Activated CD8-positive, alpha-beta T cell treated with anti-CD3 and anti-CD28 coated beads for 36 hours (primary cell): ENCODE measurements at regions not wholly inside any gene's neighbourhood (a gene's known extent, or its start where the extent isn't known, plus 50 kb on each side); places are given as distances from the start of the nearest gene placed in this dataset.

Experiments
- ATAC-seq: fragments of 200-7000 bp; cut with Tn5 transposase; one replicate; pipeline ENCODE4 v1.10.0; 2021; ENCODE audit warnings: mild to moderate bottlenecking, moderate library complexity
- CTCF ChIA-PET: fragments of 350-600 bp; sonication (Branson Sonifier 250); formaldehyde crosslinking; loops from one replicate; lab custom pipeline; 2021; ENCODE audit warnings: antibody characterized with exemption; lab: Charles Lee
- POLR2A ChIA-PET: fragments of 350-600 bp; sonication (Branson Sonifier 250); formaldehyde crosslinking; loops from one replicate; lab custom pipeline; 2021; ENCODE audit warnings: antibody characterized with exemption; lab: Charles Lee
- DNase-seq: peaks from one replicate; pipeline ENCODE4 v3.0.0-alpha.2; 2020
- H3K27ac Mint-ChIP-seq: one replicate; pipeline ENCODE4 v1.8.0; 2021; ENCODE audit warnings: mild to moderate bottlenecking, mixed read lengths
- H3K27me3 Mint-ChIP-seq: one replicate; pipeline ENCODE4 v1.8.0; 2021; ENCODE audit warnings: mixed read lengths
- H3K36me3 Mint-ChIP-seq: one replicate; pipeline ENCODE4 v1.8.0; 2021; ENCODE audit warnings: low read depth, mixed read lengths
- H3K4me1 Mint-ChIP-seq: one replicate; pipeline ENCODE4 v1.8.0; 2021; ENCODE audit warnings: low read depth, mixed read lengths
- H3K4me3 Mint-ChIP-seq: one replicate; pipeline ENCODE4 v1.8.0; 2021; ENCODE audit warnings: mild to moderate bottlenecking, moderate library complexity, mixed read lengths
- H3K9me3 Mint-ChIP-seq: one replicate; pipeline ENCODE4 v1.8.0; 2021; ENCODE audit warnings: mixed read lengths
- intact Hi-C: fragments of 100-400 bp; cut with micrococcal nuclease; formaldehyde crosslinking; loops from one replicate; pipeline ENCODE4 v1.10.0; 2022
- TF ChIP-seq, protein P1 (sequence below): fragments of 200-600 bp; IDR thresholded peaks from one replicate; pipeline ENCODE4 v1.8.0; 2022; ENCODE audit warnings: antibody characterized with exemption, mild to moderate bottlenecking

DNA sequence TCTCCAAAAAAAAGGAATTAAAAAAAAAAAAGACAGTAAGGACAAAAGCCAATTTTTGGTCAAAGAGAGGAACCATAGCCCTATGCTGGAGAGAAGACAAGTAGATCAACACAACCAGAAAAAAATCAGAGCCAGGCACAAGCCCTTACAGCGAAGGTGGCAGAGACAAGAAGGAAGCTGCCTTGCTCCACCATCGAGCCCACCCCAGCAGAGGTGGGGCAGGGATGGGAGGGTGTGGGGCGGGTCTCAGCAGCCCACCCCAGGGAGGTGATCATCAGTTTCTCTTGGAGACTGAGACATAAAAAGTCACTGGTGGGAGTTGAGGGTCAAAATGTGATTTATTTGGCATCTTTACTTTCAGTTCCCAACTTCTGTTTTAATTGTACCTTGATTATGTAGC is 332.4 kb downstream of the FOXO1 start:
- Mint-ChIP-seq H3K27me3 (no peaks in the 10 kb centered on the region), H3K9me3 (no peaks in the 10 kb centered on the region), H3K4me3 (no peak overlapping the region), H3K4me1 (peaks cover 27% of the 10 kb centered on the region), H3K36me3 (no peaks in the 10 kb centered on the region), H3K27ac (no peak overlapping the region)
- intact Hi-C loops: no loop called here
- CTCF ChIA-PET: interaction anchor here (0.7 kb wide), 1 partner anchor 9 kb away, joined by 3 read pairs; no protein-coding TSS in a partner anchor
- no peak for ATAC-seq
- DNase-seq: no peak
- POLR2A ChIA-PET: no interaction called here
- TF ChIP-seq, protein P1, sequence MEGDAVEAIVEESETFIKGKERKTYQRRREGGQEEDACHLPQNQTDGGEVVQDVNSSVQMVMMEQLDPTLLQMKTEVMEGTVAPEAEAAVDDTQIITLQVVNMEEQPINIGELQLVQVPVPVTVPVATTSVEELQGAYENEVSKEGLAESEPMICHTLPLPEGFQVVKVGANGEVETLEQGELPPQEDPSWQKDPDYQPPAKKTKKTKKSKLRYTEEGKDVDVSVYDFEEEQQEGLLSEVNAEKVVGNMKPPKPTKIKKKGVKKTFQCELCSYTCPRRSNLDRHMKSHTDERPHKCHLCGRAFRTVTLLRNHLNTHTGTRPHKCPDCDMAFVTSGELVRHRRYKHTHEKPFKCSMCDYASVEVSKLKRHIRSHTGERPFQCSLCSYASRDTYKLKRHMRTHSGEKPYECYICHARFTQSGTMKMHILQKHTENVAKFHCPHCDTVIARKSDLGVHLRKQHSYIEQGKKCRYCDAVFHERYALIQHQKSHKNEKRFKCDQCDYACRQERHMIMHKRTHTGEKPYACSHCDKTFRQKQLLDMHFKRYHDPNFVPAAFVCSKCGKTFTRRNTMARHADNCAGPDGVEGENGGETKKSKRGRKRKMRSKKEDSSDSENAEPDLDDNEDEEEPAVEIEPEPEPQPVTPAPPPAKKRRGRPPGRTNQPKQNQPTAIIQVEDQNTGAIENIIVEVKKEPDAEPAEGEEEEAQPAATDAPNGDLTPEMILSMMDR: no peak

DNA sequence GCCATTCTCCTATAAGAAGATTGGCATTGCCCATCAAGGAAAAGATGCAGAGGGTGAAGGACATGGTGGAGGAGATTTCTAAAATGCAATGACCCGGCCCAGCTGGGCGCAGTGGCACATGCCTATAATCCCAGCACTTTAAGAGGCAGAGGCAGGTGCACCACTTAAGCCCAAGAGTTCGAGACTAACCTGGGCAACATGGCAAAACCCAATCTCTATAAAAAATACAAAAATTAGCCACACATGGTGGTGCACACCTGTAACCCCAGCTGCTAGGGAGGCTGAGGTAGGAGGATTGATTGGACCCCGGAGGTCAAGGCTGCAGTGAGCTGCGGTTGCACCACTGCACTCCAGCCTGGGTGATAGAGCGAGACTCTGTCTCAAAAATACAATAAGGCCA is 331.8 kb downstream of the FOXO1 start:
- Mint-ChIP-seq H3K4me3 (no peak overlapping the region), H3K27me3 (no peaks in the 10 kb centered on the region), H3K4me1 (peaks cover 27% of the 10 kb centered on the region), H3K27ac (no peak overlapping the region), H3K9me3 (no peaks in the 10 kb centered on the region), H3K36me3 (no peaks in the 10 kb centered on the region)
- no peak for ATAC-seq
- DNase-seq: no peak
- TF ChIP-seq, protein P1: no peak
- CTCF ChIA-PET: interaction anchor here (0.7 kb wide), 1 partner anchor 9 kb away, joined by 3 read pairs; no protein-coding TSS in a partner anchor
- POLR2A ChIA-PET: no interaction called here
- intact Hi-C loops: no loop called here

DNA sequence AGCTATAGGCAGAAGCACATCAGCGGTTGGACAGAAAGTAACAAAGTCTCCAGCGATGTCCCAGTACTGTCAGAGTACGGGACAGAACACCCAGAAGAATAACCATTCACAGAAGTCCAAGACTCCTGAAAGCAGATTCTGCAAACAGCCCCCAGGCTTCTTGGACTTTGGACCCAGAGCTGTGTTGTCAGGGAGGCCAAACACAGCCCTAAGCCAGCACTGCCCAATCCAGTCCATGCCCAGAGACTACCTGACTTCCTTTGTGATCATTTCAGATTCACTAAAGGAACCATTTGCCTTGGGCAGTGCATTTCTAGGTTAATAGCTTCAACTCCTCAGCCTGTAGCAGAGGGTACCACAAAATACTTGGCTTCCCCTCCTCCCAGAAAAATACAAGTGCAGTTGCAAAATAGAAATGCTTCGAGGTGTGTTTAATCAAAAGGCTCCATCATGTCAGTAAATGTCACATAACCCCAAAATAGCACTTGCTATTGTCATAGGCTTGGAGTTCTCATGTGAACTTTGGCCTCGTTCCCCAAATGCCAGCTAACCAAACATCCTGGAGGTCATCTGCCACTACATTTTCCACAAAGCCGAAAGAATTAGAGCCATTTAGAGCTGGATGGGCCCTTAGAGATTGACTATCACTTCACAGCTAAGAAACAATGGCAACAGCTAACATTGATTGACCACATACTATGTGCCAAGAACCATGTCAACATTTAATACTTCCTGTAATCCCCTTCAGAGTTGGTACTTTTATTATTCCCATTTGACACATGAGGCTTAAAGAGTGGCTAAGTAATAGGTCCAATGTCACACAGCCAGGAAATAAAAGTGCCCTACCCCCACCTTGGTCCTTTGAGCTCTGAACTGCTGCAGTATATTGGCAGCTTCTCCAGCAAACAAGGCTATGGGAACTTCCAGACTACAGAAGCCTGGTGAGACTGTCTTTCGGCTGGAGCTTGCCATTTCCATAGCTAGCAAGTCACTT is 329.9 kb downstream of the FOXO1 start:
- no peaks in the 10 kb centered on the region for H3K27me3 Mint-ChIP-seq
- no peak for DNase-seq
- H3K9me3 Mint-ChIP-seq: no peaks in the 10 kb centered on the region
- ChIA-PET POLR2A (no interaction called here), CTCF (interaction anchor here (0.7 kb wide), 1 partner anchor 162 kb away, joined by 3 read pairs; no protein-coding TSS in a partner anchor)
- no peak overlapping the region for H3K4me3 Mint-ChIP-seq
- peaks cover 22% of the 10 kb centered on the region for H3K4me1 Mint-ChIP-seq
- TF ChIP-seq, protein P1: no peak
- no peak overlapping the region for H3K27ac Mint-ChIP-seq
- no peak for ATAC-seq
- H3K36me3 Mint-ChIP-seq: no peaks in the 10 kb centered on the region
- intact Hi-C loops: no loop called here

DNA sequence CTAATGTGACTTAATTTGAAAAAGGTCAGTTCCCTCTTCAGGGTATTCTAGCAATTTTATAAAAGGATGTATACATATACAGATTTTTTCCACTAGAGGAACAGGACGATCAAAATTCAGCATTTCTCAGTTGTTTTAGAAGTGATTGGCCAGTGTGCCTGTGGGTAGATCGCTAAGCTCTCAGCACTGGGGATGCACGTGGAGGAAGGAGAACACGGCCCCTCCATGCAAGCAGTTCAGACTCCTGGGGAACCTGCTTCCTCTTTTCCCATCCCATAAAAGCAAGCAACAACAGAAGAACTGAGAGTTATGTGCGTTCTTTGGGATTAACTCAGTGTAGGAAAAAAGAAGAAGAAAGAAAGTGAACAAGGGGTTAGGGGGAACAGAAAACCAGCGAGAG is 328.8 kb downstream of the FOXO1 start:
- intact Hi-C loops: no loop called here
- CTCF ChIA-PET: interaction anchor here (0.7 kb wide), 1 partner anchor 163 kb away, joined by 3 read pairs; no protein-coding TSS in a partner anchor
- H3K27ac Mint-ChIP-seq: no peak overlapping the region

More for the DNA sequence above, 328.8 kb downstream of the FOXO1 start:
- DNase-seq (no peak), ATAC-seq (no peak)
- Mint-ChIP-seq H3K27me3 (no peaks in the 10 kb centered on the region), H3K36me3 (no peaks in the 10 kb centered on the region), H3K9me3 (no peaks in the 10 kb centered on the region), H3K4me1 (peaks cover 15% of the 10 kb centered on the region), H3K4me3 (no peak overlapping the region)
- TF ChIP-seq, protein P1: no peak
- POLR2A ChIA-PET: no interaction called here
